ENCODE measurements at regions not wholly inside any gene's neighbourhood (a gene's known extent, or its start where the extent isn't known, plus 50 kb on each side); places are given as distances from the start of the nearest gene placed in this dataset.

DNA sequence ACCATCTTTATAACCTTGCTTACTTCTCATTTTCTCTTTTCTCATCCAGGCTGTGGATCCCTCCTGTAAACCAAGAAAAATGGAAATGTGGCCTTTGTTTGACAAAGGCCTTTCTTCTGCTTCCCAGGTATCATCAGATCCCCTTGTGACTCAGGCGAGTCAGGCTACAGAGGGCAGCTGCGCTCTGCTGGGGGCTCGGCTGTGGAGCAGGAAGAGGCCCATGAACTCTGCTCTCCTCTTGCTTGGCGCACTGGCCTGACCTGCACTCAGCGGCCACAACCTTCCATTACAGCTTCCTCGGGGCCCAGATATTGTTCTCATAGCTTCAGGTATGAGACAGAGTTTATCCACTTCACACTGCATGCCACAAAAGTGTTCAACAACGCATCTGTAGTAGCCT, 457.6 kb upstream of the COBL start:
- TF ChIP-seq, protein P1, sequence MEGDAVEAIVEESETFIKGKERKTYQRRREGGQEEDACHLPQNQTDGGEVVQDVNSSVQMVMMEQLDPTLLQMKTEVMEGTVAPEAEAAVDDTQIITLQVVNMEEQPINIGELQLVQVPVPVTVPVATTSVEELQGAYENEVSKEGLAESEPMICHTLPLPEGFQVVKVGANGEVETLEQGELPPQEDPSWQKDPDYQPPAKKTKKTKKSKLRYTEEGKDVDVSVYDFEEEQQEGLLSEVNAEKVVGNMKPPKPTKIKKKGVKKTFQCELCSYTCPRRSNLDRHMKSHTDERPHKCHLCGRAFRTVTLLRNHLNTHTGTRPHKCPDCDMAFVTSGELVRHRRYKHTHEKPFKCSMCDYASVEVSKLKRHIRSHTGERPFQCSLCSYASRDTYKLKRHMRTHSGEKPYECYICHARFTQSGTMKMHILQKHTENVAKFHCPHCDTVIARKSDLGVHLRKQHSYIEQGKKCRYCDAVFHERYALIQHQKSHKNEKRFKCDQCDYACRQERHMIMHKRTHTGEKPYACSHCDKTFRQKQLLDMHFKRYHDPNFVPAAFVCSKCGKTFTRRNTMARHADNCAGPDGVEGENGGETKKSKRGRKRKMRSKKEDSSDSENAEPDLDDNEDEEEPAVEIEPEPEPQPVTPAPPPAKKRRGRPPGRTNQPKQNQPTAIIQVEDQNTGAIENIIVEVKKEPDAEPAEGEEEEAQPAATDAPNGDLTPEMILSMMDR (IDR thresholded peaks at IDR 0.05): no peak
- TF ChIP-seq EZH2 (IDR thresholded peaks at IDR 0.05): no peak

All from neural progenitor cell (in vitro differentiated cells).